AML-193 (cell line): ENCODE measurements at regions not wholly inside any gene's neighbourhood (a gene's known extent, or its start where the extent isn't known, plus 50 kb on each side); places are given as distances from the start of the nearest gene placed in this dataset.
A peak's percentile ranks its signal among the peaks of the same experiment; 100 is the strongest.

Experiments used
- DNase-seq, 2 experiments: peaks; one replicate each; lab custom pipeline; 2025; lab: John Stamatoyannopoulos, UW

DNA sequence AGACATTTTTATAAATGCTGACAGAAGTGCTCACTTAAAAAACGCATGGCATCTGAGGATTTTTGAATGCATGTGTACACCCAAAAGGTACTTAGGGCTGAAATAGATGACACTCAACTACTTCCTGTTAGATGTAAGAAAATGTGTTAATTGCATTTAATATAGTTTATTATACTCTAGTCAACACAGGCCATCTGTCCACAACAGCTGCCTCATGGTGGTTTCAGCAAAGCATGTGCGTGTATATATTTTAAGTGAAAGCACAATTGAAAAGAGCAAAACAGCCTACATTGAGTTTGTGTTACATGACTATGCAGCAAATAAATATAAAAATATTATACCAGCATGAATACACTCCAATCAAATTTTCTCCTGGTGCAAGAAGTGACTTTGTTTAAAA, 1233.0 kb upstream of the EYS start:
- no peak for DNase-seq

DNA sequence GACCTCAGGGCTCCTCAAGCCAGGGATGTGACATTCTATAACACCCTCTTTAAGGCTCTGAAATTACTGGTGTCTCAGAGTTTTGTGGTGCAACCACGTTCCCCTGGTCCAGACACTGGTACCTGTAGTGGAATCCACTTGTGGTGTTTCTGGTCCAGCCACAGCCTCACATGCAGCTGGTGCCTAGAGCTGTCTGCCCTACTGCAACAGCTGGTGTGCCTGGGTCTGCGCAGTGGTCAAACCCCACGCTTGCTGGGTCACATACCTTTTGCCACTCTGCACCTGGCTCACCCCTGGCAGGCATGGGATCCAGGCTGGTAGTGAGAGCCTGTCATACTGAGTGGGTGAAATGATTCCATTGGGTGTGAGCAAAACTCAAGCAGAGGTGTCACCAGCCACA, 1230.2 kb upstream of the EYS start:
- no peak for DNase-seq

DNA sequence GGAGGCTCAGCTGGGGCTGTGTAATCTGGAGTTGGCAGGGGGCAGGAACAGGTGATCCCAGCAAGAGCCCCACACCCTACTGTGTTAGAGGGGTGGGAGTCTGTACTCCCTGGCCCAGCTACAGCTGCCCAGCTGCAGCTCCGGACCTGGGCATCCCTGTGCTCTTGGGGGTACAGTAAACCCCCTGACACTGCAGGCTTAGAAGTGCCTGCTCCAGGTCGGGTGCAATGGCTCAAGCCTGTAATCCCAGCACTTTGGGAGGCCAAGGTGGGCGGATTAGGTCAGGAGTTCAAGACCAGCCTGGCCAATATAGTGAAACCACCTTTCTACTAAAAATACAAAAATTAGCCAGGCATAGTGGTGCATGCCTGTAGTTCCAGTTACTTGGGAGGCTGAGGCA, 1228.6 kb upstream of the EYS start:
- DNase-seq: no peak

DNA sequence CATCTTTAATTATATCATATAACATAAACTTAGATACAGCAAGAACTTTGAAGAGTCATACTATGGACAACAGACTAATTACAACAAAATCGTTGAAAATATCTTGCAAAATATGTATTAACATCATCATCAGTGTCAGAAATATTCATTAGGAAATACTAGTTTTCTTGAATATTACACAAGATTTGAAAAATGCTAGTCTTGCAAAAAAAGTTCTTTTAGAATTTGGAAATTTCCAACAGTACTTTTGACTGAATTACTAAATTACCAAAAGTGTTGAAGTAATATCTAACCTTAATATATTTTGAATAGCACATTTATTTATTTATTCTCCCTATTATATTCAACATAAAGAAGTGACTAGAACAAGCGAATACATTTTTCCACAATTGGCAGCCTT, 1224.8 kb upstream of the EYS start:
- no peak for DNase-seq

DNA sequence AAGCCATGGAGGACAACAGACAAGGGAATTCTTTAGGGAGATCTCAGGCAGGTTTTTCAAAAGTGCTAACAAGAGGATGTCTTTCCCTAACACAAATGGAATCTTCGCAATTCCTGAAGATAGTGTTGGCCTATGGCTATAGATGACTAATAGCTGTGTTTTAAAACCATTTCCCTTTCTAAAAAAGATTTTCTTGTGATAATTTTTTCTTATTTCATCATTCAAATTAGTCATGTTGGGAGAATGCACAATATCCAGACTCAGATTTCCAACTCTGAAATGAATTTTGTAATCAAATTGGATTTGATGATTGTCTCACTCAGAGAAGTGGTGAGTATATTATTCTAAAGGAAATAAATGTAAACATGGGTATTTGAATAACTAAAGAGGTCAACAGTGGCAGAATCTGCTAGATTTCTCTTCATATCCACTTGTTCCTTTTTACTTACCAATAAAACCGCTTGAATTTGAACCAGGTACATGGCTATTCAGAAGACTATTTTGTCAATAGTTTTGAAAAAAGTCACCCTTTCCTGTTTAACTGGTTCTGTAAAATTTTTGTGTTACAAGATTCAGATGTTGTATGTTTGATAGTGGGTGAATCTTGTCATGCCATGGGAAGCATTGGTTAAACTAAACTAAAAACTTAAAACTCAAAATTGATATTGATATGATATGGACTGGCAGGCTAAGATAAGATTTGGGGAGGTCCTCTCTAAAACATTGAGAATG, 1223.7 kb upstream of the EYS start:
- DNase-seq: no peak

DNA sequence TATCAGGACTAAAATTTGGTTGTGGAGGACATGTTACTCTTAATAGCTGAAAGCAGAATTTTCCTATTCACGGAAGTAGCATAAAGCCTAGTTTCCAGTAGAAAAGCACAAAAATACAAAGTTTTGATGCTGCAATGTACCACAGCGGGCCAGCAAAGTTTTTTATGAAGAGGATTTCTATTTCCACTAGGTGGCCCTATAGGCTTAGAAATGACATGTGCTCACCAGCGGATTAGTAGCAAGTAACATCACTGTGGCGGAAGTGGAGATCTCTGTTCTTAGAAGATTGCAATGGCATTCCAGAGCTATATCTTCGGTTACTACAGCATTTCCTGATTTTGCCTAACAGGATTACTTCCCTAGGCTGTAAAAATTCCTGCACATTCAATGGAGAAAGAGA, 1219.0 kb upstream of the EYS start:
- peak in 1 of 2 experiments; percentile 12 for DNase-seq

DNA sequence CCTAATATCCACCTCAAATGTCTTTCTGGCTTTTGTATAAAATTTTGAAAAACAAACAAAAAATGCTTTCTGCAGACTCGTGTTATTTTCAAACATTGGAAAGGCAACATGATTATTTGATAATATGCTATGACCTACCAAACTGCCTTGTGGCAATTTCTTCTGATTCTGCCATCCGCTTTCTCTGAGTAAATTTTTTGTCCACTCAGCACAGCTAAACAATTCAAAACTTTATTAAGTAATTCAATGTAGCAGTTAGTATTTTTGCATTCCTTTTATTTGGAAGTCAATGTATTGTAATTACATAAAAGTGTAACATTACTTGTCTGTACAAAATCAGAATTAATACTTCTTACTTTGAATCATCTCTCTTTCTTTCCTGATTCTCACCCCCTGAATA, 1206.6 kb upstream of the EYS start:
- no peak for DNase-seq

DNA sequence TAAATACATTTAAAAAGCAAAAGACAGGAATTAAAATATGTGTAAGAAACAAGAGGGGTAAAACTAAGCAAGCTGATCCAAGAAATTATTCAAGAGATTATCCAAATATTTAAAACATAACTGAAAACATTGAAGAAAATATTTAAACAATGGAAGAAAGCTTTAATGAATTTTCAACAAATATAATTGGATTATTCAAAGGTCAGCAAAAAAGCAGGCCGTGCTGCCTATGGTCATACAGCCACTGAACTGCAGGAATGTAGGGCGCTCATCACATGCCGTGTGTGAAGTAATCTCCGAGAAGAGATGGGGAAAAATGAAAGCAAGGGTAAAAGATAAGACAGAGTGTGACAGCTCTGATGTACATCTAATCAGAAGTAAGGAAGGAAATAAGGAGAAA, 1195.4 kb upstream of the EYS start:
- DNase-seq: no peak

DNA sequence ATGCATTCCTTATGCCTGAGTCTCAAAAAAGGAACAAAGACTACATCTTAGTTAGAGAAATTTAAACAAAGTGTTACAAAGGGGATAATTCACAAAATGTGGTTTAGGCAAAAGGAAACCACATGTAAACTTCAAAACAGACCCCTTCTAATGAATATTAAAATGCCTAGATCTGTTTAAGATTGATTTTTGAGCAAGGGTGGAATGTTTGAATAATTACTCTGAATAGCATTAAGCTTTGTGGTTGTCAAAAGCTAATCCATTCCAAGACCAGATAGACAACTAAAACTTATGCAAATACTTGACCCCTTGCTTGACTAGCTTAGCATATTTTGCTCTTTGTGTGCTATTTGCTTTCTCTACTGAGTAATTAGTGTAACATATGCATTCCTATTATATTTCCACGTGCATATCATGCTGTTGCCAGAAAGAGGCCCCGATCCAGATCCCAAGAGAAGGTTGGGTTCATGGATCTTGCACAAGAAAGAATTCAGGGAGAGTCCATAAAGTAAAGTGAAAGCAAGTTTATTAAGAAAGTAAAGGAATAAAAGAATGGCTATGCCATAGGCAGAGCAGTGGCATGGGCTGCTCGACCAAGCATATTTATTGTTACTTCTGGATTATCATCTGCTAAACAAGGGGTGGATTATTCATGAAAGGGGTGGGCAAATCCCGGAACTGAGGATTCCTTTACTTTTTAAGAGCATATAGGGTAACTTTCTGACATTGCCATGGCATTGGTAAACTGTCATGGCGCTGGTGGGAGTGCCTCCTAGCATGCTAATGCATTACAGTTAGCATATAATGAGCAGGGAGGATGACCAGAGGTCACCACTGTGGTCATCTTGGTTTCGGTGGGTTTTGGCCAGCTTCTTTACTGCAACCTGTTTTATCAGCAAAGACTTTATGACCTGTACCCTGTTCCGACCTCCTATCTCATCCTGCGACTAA, 1193.4 kb upstream of the EYS start:
- DNase-seq: no peak

DNA sequence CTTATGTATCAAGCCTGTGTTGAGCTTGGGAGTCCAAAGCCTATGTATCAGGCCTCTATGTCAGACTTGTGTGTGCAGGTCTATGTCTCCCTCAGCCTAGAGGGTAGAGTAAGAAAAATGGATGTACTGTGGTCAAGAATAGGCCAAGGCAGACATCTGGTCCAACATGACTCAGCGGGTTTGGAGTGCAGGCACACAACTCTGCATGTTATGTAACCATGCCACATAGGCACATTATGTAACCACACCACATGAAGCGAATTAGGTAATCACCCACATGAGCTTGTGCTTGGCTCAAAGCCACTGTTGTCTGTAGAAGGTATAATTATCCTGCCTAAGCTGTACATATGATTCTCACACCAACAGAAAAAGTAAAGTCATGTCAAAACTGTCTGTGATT, 1190.5 kb upstream of the EYS start:
- DNase-seq: peak; percentile 86 to 88

DNA sequence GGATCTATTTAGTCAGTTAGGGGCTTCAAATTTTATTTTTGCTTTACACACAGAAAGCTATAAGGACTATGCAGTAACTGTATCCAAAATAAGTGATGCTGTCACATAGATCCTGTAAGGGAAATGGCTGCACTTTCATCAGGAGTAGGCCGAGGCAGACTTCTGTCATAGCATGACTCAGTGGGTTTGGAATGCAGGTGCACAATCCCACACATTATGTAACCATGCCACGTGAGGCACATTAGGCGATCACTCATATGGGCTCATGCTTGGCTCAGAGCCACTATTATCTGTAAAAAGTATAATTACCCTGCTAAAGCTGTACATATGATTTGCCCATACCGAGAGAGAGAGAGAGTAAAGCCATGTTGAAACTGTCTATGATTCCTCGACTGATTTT, 1189.4 kb upstream of the EYS start:
- DNase-seq: no peak

DNA sequence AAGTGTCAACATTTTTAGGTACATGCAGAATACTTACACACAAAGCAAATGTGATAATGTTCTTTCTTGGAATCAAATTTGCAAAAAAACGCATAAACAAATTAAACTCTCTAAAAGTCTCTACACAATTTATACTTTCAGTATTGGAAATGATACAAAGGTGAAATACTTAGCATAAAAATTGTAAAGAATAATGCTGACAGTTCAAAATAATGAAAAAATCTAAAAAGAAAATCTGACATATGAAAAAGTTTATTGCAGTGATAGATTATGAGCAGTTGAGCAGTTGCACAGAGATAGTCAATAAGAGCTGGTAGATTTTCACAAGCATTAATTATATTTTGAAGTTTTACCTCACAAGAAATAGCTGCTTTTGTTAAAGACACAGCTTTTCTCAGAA, 1176.4 kb upstream of the EYS start:
- DNase-seq: no peak

DNA sequence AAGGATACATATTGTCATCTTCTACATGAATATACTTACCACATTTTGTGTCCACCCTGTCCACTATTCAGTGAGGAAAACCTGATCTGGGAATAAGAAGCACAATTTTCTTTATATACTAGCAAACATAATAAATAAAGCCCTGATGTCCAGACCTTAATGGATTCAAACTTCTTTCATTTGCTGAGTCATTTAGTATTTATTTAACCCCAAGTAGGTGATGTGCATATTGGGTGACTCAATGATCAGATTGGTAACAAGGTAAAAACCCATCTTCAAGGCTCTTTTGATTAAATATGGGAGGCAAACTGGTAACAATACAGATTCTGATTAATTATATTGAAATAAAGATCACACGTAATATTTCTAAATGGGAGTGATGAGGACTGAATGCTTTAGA, 1159.8 kb upstream of the EYS start:
- DNase-seq: no peak

DNA sequence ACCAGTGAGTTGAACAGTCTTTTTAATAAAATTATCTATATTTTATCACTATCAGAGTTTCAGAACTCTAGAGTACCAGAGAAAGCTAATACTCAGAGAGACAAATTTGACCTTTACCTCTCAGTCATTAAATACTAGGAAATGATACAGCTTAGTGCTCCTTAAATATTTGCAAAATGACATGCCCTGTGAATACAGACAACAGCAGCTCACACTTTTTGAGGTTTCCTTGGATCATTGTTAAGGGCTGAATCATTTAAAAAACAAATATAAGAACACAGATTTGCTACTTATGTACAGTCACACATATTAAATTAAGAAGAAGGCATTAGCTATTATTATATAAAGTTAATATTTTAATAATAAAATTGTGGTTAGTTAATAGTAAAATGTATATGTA, 1158.7 kb upstream of the EYS start:
- no peak for DNase-seq

DNA sequence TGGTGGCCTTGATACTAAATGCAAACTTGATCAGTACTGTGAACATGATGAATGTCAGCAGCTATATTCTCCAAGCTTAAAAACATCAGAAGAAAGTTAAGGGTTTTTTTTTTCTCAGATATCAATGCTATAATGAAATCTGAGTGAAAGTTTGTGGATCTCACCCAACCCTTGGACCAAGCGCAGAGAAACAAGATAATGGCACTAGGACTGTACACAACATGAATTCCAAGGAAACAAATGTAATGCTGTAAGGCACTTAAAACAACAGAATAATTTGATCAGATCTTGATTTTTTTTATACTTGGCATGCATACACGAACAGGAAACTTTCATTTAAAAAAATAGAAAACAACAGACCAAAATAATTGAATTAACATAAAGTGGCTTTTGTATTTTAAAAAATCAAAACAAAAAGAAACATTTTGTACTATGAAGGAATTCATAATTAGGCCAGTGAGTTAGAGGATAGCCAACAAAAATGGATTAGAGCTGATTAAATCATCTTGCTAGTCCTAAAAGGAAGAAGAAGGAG, 1154.0 kb upstream of the EYS start:
- DNase-seq: no peak

DNA sequence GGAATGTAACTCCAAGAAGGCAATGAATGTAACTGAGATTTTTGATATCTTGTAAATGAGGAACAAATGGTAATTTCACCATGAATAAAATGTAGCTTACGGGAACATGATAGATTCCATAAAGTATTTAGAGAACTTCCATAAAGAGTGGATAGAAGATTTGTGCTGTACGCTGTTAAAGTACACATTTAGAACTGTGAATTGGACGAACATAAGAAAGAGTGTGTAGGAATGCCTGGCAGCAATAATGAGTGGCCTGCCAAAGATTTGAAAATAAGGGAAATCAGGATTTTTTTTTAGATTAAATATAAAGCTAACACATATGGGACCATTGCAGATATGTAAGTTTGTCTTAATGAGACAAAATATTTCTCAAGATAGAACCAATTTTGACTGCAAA, 1153.3 kb upstream of the EYS start:
- no peak for DNase-seq

DNA sequence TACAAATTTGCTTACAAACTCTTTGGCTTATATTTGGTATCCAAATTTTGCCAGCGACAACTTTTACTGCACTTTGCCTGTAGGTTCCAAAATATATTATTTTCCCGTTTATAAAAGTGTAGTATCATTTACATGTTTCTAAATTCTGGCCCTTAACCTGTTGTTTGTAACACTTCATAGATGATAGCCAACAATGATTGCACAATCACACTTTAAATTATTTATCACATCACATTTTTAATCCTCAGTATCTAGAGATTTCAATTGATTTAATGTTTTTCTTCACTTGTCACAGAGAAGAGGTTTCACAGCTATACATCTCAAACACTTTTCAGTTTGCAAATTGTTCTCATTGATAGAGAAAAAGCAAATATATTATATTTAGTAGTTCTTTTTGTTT, 1151.2 kb upstream of the EYS start:
- no peak for DNase-seq

DNA sequence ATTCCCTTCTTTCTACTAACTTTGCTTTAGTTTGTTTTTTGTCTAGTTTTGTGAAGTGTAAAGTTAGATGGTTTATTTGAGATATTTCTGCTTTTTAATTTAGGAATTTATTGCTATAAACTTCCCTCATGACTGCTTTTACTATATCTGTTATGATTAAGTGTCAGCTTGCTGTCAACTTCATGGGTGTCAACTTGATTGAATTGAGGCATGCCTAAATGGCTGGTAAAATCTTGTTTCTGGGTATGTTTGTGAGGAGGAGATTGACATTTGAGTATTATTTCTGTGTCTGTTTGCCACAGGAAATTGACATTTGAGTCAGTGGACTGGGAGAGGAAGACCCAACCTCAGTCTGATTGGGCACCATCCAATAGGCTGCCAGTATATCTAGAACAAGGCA, 1147.0 kb upstream of the EYS start:
- DNase-seq: no peak

DNA sequence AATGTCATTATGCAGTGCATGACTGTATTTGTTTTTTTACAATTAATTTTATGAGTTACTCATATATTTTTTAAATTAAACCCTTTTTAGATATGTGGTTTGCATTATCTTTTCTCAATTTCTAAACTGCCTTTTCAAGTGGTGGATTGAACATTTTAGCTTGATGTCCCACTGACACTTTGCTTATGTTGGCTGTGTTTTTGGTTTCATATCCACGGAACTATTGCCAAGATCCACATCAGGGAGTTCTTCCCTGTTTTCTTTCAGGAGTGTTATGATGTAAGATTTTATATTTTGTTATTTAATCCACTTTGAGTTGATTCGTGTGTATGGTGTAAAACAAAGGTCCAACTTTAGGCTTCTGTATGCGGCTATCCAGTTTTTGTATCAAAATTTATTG, 1144.9 kb upstream of the EYS start:
- DNase-seq: no peak

DNA sequence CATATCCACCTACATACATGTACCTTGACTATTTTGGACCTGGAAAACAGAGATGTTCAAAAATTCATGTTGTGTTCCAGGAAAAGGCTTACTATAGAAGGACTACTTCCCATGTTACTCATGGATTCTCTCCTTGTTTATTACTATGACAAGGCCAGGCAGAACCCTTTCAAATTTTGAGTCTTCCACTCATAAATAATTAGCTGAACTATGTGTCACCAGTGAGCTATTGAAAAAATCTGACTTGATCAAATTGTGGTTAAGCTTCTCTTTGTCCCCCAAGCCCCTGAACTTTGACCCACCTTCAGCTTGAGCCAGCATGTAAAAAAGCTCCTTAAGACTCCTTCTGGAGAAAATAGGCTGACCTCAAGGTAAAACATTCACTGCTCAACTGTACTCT, 1142.8 kb upstream of the EYS start:
- no peak for DNase-seq

DNA sequence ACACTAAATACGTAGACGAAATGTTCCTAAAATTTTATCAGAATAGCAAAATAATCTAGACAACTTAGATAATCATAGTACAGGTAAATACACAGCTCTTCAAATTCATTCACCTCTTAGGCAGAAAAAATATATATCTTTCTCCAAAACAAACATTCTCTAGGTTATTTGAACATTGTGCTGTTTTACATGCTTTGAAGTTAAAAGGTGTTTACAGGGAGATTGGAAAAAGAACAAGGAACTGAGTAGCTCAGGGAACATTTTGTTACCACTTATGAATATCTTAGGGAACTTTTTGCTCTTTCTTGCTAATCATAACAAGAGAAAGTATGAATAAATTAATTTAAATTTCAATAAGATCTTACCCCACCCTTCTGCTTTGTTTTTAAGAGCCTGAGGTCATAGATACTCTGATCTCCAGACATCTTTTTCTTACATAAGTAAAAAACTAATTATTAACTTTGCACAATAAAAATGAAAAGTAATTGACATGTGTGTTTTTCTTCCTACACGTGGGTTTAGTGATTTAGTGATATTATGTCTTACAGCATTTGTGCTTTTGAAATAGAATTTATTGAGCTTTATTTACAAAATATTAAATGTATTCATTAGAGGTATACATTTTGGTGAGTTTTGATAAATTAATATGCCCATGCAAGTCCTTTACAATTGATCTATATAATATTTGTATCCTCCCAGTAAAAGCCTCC, 1141.4 kb upstream of the EYS start:
- no peak for DNase-seq

DNA sequence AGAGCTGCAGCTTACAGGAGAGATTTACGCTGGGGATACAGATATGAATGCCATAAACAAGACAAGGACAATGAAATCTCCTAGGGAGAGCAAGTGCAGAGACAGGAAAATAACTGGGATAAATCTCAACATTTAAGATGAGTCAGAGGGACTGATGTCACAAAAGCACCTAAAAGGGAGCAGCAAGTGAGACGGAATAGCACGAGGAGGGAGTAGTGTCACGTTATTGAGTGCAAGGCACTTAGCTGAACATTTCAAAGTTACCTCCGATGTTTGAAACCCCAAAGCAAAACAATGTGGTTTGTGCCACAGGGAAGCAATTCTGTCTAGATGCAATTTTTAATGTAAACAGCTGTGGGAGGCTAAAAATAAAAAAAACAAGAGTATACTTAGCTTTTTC, 1131.7 kb upstream of the EYS start:
- no peak for DNase-seq

DNA sequence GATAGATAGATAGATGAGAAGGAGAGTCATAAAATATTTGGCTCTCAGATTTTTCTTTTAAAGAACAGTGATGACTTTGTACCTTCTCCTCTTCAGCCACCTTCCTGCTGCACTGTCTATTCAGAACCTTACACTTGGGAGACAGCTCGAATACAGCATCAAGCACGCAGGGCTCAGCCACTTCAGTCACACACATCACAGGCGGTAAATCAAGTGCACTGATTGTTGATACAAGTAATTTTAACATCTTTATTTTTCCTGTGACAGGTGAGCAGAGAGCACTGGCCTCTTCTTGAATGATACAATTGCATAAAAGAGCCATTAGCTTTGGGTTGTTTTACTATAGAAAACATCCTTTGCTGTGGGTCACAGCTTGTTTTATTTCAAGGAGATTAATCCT, 1118.5 kb upstream of the EYS start:
- DNase-seq: no peak
